ENCODE measurements at regions not wholly inside any gene's neighbourhood (a gene's known extent, or its start where the extent isn't known, plus 50 kb on each side); places are given as distances from the start of the nearest gene placed in this dataset.

DNA sequence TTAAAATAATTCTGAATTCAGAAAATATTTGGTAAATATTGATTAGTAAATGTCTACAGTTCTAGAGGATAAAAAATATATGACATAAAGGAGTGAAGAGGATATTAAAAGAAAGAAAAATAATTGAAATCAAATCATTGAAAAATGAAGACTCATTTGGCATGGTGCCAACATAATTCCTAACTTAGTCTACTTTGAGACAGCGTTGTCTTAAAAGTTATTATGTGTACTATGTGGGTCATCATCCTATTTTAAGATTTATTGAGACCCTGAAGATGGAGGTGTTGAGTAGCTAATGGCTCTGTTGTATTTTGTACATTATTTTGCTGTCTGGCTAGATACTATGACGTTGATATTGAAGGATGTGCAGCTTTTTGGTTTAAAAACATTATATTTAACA is 156.7 kb upstream of the PTGFR start:
- no peak for TF ChIP-seq YY1 (IDR thresholded peaks at IDR 0.05; ENCODE audit: insufficient read depth, insufficient read length)
- no peak for TF ChIP-seq ZNF274 (IDR thresholded peaks at IDR 0.05; ENCODE audit: low read depth, low read length)
